Lower lobe of right lung (tissue), 2 donors: ENCODE measurements at regions not wholly inside any gene's neighbourhood (a gene's known extent, or its start where the extent isn't known, plus 50 kb on each side); places are given as distances from the start of the nearest gene placed in this dataset.

Source experiments
- ATAC-seq, 2 donors: fragments of 200-7000 bp; cut with Tn5 transposase; one replicate each; pipeline ENCODE4 v1.9.1; 2020 to 2022; ENCODE audit warnings: mild to moderate bottlenecking in 2 of 2, moderate library complexity in 2 of 2
- DNase-seq: peaks from one replicate; pipeline ENCODE4 v3.0.0-alpha.2; 2020
- H3K27ac ChIP-seq: fragments of 200-600 bp; one replicate; pipeline ENCODE4 v1.8.0; 2022
- H3K27me3 ChIP-seq: fragments of 200-600 bp; one replicate; pipeline ENCODE4 v1.8.0; 2022; ENCODE audit warnings: low read depth
- H3K36me3 ChIP-seq: fragments of 200-600 bp; one replicate; pipeline ENCODE4 v1.8.0; 2022; ENCODE audit warnings: mild to moderate bottlenecking
- H3K4me1 ChIP-seq: fragments of 200-600 bp; one replicate; pipeline ENCODE4 v1.8.0; 2022
- H3K4me3 ChIP-seq: fragments of 200-600 bp; one replicate; pipeline ENCODE4 v1.8.0; 2022; ENCODE audit warnings: mild to moderate bottlenecking
- H3K9me3 ChIP-seq: fragments of 200-600 bp; one replicate; pipeline ENCODE4 v1.8.0; 2022
- CTCF ChIP-seq: fragments of 200-600 bp; IDR thresholded peaks from one replicate; pipeline ENCODE4 v1.8.0; 2022; ENCODE audit warnings: antibody characterized with exemption, mild to moderate bottlenecking
- intact Hi-C: fragments of 100-400 bp; cut with DNase I; formaldehyde crosslinking; loops from one replicate; pipeline ENCODE4 v1.11.0; 2022
- donor health status: DM: no; HTN: yes; CAD: no; lungs with severe emphysema.

DNA sequence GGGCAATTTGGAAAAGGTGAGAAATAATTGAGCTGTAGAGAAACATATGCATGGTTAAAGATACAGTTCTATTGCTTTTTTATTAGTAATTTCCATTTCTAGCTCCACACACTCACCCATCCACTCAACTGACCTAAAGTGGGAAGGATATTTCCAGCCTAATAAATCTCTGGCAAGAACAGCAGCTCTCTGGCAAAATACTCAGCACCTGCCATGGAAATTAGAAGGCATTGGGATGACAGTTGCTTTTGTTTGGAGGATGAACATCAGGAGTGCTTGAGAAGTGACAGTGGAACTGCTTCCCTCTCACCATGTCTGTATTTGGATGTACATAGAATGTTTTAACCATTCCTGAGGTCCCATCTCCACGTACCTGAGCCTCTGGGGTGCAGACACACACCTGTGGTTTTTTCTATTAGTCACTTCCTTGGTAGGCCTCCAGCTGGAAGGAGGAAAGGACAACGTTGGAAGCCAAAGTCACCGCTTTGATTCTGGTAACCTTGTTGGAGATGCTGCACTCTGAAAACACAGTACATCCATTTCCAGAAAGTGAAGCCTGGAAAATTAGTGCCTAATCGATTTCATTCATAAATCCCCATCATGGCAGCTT, 62.3 kb upstream of the RUNX1 start:
- no peaks in the 10 kb centered on the region for H3K9me3 ChIP-seq
- intact Hi-C loops = no loop called here
- H3K36me3 ChIP-seq = no peaks in the 10 kb centered on the region
- H3K27me3 ChIP-seq = no peaks in the 10 kb centered on the region
- no peak overlapping the region for H3K4me3 ChIP-seq
- H3K27ac ChIP-seq = no peak overlapping the region
- DNase-seq (no peak), ATAC-seq (no peak)
- no peaks in the 10 kb centered on the region for H3K4me1 ChIP-seq
- no peak for TF ChIP-seq CTCF

DNA sequence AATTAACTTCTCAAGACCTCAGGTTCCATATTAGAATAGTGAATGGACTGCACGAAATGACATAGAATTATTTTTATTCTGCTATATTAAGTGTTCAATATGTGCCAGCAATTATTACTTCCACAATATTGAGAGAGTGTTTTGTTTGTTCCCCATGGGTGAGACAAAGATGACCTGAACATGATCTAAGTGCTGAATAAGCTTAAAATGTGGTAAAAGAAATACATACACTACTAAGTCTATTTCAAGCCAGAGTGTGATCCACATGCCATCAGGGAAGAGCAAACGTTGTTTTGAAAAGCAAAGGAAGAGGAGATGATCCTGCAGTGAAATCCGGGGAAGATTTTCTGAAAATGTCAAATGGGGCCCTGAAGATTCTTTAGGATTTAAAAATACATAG, 59.8 kb upstream of the RUNX1 start:
- Histone ChIP-seq H3K9me3 (no peaks in the 10 kb centered on the region), H3K4me3 (no peak overlapping the region), H3K4me1 (no peaks in the 10 kb centered on the region), H3K27ac (no peak overlapping the region), H3K36me3 (no peaks in the 10 kb centered on the region), H3K27me3 (no peaks in the 10 kb centered on the region)
- no peak for TF ChIP-seq CTCF
- no peak for ATAC-seq
- no peak for DNase-seq
- intact Hi-C loops = no loop called here

GRCh38 chr21:35107520-35107919, 58.4 kb upstream of the RUNX1 start:
- H3K4me1 ChIP-seq = peaks cover 6% of the 10 kb centered on the region
- DNase-seq (no peak), ATAC-seq (no peak)
- TF ChIP-seq CTCF = no peak
- no peak overlapping the region for H3K27ac ChIP-seq
- H3K36me3 ChIP-seq = no peaks in the 10 kb centered on the region
- H3K9me3 ChIP-seq = no peaks in the 10 kb centered on the region
- intact Hi-C loops = no loop called here
- no peaks in the 10 kb centered on the region for H3K27me3 ChIP-seq
- H3K4me3 ChIP-seq = no peak overlapping the region

DNA sequence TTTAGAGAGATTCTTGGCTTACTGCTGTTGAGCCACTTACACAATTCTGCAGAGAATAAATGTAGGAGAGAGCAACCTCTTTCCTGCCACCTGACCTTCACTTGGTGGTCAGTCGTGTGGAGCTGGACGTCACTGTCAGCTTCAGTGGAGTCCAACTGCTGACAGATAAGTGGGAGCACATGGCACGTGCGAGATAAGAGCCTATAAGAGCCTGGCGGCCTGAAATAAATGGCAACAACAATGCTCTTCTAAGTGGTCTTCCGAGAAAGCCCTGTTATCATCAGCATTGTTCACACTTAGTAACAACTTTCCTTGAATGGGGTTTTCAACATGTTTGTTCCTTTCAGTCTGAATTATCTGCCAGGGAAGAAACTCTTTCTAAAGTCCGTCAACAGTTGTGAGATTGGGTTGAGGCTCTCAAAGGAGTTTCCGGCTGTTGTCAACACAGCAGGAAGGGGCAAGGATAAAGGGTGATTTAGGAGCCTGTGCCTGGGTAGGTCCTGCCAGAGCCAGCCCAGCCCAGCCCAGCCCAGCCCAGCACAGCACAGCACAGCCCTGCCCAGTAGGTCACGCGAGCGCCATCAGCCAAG, 57.2 kb upstream of the RUNX1 start:
- H3K4me3 ChIP-seq = no peak overlapping the region
- no peak for TF ChIP-seq CTCF
- H3K4me1 ChIP-seq = peaks cover 9% of the 10 kb centered on the region
- ATAC-seq (no peak), DNase-seq (no peak)
- intact Hi-C loops = no loop called here
- no peak overlapping the region for H3K27ac ChIP-seq
- H3K9me3 ChIP-seq = no peaks in the 10 kb centered on the region
- H3K27me3 ChIP-seq = no peaks in the 10 kb centered on the region
- no peaks in the 10 kb centered on the region for H3K36me3 ChIP-seq

GRCh38 chr21:35102488-35103371, 53.6 kb upstream of the RUNX1 start:
- H3K4me3 ChIP-seq = no peak overlapping the region
- peak; percentile 61 for DNase-seq
- H3K4me1 ChIP-seq = peaks cover 9% of the 10 kb centered on the region
- H3K9me3 ChIP-seq = no peaks in the 10 kb centered on the region
- intact Hi-C loops = no loop called here
- H3K36me3 ChIP-seq = no peaks in the 10 kb centered on the region
- no peaks in the 10 kb centered on the region for H3K27me3 ChIP-seq
- H3K27ac ChIP-seq = peak overlapping the region; percentile 46
- peak; percentile 74 to 80 for ATAC-seq
- TF ChIP-seq CTCF = no peak
